HL-60 (cell line): ENCODE measurements at regions not wholly inside any gene's neighbourhood (a gene's known extent, or its start where the extent isn't known, plus 50 kb on each side); places are given as distances from the start of the nearest gene placed in this dataset.
"Not testable (repeated sequence)": the region's sequence is repeated elsewhere in the genome, so short reads cannot be mapped to it uniquely, and the experiment has no call there.

Source experiments
- DNase-seq, 2 experiments: peaks; one replicate each; pipeline ENCODE4 v3.0.0-alpha.2; 2010 to 2020; ENCODE audit warnings: low read depth in 1 of 2, low spot score in 1 of 2
- H3K27ac ChIP-seq: fragments of 250-450 bp; sonication (Bioruptor Pico); replicated peaks from 2 replicates; pipeline ENCODE4 v1.5.1; 2020; ENCODE audit warnings: mild to moderate bottlenecking, moderate library complexity
- H3K27me3 ChIP-seq: fragments of 250-450 bp; sonication (Bioruptor Pico); 2 replicates; pipeline ENCODE4 v1.5.1; 2021; ENCODE audit warnings: mild to moderate bottlenecking, moderate library complexity; ENCODE audit not compliant: insufficient read depth, poor library complexity, severe bottlenecking
- H3K4me3 ChIP-seq: replicated peaks from 2 replicates; pipeline ENCODE4 v1.5.1; 2011; ENCODE audit warnings: mild to moderate bottlenecking, control low read depth, low read length; ENCODE audit not compliant: insufficient read depth
- GABPA ChIP-seq: IDR thresholded peaks from 2 replicates; pipeline ENCODE4 v1.6.1; 2012; ENCODE audit warnings: low read depth
- POLR2AphosphoS5 ChIP-seq: IDR thresholded peaks from 2 replicates; pipeline ENCODE4 v1.6.1; 2012; ENCODE audit warnings: low read depth
- SPI1 ChIP-seq: IDR thresholded peaks from 2 replicates; pipeline ENCODE4 v1.6.1; 2012; ENCODE audit warnings: low read depth, mild to moderate bottlenecking, borderline replicate concordance
- TF ChIP-seq, protein P1 (sequence below): IDR thresholded peaks from 2 replicates; pipeline ENCODE4 v1.6.1; 2012; ENCODE audit warnings: low read depth; ENCODE audit not compliant: insufficient replicate concordance
- TF ChIP-seq, protein P2 (sequence below): IDR thresholded peaks from one replicate; pipeline ENCODE4 v1.5.1; 2011; ENCODE audit warnings: low read length, control low read depth, inconsistent platforms; ENCODE audit not compliant: insufficient read depth

DNA sequence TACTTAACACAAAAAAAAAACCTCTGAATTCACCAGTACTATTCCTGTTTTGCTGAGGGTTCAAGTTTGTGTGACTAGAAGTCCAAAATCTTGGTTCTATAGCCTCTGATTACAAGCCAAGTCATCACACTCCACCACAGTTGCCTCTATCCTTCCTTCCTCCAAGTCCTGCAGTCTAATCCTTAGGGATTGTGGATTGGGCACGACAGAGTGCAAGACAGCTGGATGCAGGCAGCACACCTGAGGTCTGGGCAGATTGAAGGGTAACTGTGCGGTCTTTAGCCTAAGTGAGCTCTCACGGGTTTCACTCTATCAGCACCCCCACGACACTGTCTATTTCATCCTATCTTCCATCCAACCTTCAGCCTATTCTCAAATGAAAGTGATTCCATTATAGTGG lies 299.4 kb upstream of the ID2 start:
- H3K27me3 ChIP-seq: no peaks in the 10 kb centered on the region
- no peak overlapping the region for H3K27ac ChIP-seq
- no peak for DNase-seq
- H3K4me3 ChIP-seq: no peak overlapping the region
- TF ChIP-seq POLR2AphosphoS5 (no peak), GABPA (no peak), SPI1 (no peak)
- TF ChIP-seq, protein P1, sequence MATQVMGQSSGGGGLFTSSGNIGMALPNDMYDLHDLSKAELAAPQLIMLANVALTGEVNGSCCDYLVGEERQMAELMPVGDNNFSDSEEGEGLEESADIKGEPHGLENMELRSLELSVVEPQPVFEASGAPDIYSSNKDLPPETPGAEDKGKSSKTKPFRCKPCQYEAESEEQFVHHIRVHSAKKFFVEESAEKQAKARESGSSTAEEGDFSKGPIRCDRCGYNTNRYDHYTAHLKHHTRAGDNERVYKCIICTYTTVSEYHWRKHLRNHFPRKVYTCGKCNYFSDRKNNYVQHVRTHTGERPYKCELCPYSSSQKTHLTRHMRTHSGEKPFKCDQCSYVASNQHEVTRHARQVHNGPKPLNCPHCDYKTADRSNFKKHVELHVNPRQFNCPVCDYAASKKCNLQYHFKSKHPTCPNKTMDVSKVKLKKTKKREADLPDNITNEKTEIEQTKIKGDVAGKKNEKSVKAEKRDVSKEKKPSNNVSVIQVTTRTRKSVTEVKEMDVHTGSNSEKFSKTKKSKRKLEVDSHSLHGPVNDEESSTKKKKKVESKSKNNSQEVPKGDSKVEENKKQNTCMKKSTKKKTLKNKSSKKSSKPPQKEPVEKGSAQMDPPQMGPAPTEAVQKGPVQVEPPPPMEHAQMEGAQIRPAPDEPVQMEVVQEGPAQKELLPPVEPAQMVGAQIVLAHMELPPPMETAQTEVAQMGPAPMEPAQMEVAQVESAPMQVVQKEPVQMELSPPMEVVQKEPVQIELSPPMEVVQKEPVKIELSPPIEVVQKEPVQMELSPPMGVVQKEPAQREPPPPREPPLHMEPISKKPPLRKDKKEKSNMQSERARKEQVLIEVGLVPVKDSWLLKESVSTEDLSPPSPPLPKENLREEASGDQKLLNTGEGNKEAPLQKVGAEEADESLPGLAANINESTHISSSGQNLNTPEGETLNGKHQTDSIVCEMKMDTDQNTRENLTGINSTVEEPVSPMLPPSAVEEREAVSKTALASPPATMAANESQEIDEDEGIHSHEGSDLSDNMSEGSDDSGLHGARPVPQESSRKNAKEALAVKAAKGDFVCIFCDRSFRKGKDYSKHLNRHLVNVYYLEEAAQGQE: no peak
- TF ChIP-seq, protein P2, sequence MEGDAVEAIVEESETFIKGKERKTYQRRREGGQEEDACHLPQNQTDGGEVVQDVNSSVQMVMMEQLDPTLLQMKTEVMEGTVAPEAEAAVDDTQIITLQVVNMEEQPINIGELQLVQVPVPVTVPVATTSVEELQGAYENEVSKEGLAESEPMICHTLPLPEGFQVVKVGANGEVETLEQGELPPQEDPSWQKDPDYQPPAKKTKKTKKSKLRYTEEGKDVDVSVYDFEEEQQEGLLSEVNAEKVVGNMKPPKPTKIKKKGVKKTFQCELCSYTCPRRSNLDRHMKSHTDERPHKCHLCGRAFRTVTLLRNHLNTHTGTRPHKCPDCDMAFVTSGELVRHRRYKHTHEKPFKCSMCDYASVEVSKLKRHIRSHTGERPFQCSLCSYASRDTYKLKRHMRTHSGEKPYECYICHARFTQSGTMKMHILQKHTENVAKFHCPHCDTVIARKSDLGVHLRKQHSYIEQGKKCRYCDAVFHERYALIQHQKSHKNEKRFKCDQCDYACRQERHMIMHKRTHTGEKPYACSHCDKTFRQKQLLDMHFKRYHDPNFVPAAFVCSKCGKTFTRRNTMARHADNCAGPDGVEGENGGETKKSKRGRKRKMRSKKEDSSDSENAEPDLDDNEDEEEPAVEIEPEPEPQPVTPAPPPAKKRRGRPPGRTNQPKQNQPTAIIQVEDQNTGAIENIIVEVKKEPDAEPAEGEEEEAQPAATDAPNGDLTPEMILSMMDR: no peak

DNA sequence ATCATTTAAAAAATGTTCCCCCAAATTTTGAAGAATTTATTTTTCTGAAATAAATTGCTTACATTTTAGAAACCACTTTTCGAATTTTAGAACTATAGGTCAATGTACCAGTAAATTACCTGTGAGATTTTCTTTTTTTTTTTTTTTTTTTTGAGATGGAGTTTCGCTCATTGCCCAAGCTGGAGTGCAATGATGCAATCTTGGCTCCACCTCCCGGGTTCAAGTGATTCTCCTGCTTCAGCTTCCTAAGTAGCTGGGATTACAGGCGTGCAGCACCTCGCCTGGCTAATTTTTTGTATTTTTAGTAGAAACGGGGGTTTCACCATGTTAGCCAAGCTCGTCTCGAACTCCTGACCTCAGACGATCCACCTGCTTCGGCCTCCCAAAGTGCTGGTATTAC lies 295.1 kb upstream of the ID2 start:
- H3K27ac ChIP-seq, H3K27me3 ChIP-seq, H3K4me3 ChIP-seq, DNase-seq: not testable (repeated sequence)

DNA sequence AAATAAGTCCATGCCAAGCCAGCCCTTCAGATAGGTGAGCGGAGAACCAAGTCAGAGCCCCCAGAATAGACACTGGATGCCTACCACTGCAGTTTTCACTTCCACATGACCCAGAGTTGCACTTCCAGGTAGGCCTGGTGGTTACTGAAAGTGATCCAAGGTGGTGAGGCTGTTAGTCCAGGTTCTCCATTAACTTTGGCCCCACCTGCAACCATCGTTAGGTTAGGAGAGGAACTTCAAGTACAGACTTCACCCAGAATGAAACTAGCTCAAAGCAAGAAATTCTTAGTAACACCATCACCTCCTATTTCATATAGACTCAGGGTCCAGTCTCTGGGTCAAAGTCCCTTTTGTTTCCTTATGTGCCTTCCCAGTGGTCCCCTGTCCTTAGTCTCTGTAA lies 293.1 kb upstream of the ID2 start:
- H3K27ac ChIP-seq: no peak overlapping the region
- TF ChIP-seq, protein P2: no peak
- TF ChIP-seq SPI1: no peak
- TF ChIP-seq GABPA: no peak
- TF ChIP-seq, protein P1: no peak
- TF ChIP-seq POLR2AphosphoS5: no peak
- DNase-seq: no peak
- H3K4me3 ChIP-seq: no peak overlapping the region
- no peaks in the 10 kb centered on the region for H3K27me3 ChIP-seq

DNA sequence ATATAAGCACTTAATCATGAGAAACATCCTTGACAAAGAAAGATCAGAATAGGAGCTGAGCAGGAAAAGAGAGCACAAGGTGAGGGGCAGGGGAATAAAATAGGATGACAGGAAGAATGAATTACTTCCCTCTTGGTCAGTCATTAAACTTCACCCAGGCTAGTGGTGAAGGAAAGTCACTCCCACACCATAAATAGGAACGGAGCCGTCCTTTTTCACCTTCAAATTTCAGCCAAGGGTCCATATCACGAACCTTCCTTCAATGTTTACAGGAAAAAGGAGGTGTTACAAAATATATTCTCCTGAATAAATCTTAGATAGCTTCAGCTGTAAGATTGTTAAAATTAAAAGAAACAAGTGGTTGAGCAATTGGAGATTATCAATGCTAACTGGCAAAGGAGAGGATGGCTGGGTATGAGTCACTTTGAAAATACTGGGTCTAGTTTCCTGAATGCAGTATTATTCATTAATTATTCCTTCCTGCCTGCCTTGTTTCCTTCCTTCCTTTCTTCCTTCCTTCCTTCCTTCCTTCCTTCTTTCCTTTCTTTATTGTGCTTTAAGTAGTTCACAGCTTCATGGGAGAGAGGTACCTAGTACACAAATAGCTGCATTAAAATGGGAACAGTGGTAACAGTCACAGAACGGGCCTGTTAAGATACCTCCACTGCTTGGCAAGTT lies 292.3 kb upstream of the ID2 start:
- no peak for DNase-seq
- no peak overlapping the region for H3K4me3 ChIP-seq
- no peak overlapping the region for H3K27ac ChIP-seq
- TF ChIP-seq, protein P2: no peak
- TF ChIP-seq SPI1 (no peak), GABPA (no peak), POLR2AphosphoS5 (no peak)
- TF ChIP-seq, protein P1: no peak
- H3K27me3 ChIP-seq: no peaks in the 10 kb centered on the region
